AG10803 (cell line): ENCODE measurements at regions not wholly inside any gene's neighbourhood (a gene's known extent, or its start where the extent isn't known, plus 50 kb on each side); places are given as distances from the start of the nearest gene placed in this dataset.

Source experiments
- DNase-seq: peaks from one replicate; pipeline ENCODE4 v3.0.0; 2010; ENCODE audit warnings: low read depth
- H3K4me3 ChIP-seq: 2 replicates; pipeline ENCODE4 v1.5.1; 2011; ENCODE audit warnings: mild to moderate bottlenecking, low read length, control low read depth
- CTCF ChIP-seq: conservative IDR thresholded peaks from 2 replicates; pipeline ENCODE4 v1.5.1; 2011; ENCODE audit warnings: mild to moderate bottlenecking, low read length, control low read depth, inconsistent platforms

GRCh38 chr4:11743236-11743635 lies 314.5 kb upstream of the HS3ST1 start:
- no peak overlapping the region for H3K4me3 ChIP-seq
- TF ChIP-seq CTCF = no peak
- DNase-seq = no peak

- no peak for TF ChIP-seq CTCF
- DNase-seq = no peak
- no peak overlapping the region for H3K4me3 ChIP-seq
These were observed 312.5 kb upstream of the HS3ST1 start for GRCh38 chr4:11741190-11741652.

GRCh38 chr4:11739992-11740391 lies 311.3 kb upstream of the HS3ST1 start:
- no peak for TF ChIP-seq CTCF
- DNase-seq = no peak
- H3K4me3 ChIP-seq = no peak overlapping the region

GRCh38 chr4:11736978-11737377 lies 308.3 kb upstream of the HS3ST1 start:
- H3K4me3 ChIP-seq = no peak overlapping the region
- DNase-seq = no peak
- TF ChIP-seq CTCF = no peak

- no peak overlapping the region for H3K4me3 ChIP-seq
- no peak for TF ChIP-seq CTCF
- DNase-seq = no peak
These were observed 307.0 kb upstream of the HS3ST1 start for GRCh38 chr4:11735651-11736050.

GRCh38 chr4:11732155-11732554 lies 303.5 kb upstream of the HS3ST1 start:
- TF ChIP-seq CTCF = no peak
- no peak for DNase-seq
- no peak overlapping the region for H3K4me3 ChIP-seq

- H3K4me3 ChIP-seq = no peak overlapping the region
- no peak for DNase-seq
- no peak for TF ChIP-seq CTCF
These were observed 301.9 kb upstream of the HS3ST1 start for GRCh38 chr4:11730545-11730944.
